OCI-LY3 (cell line): ENCODE measurements at regions not wholly inside any gene's neighbourhood (a gene's known extent, or its start where the extent isn't known, plus 50 kb on each side); places are given as distances from the start of the nearest gene placed in this dataset.

Source experiments
- H2AFZ ChIP-seq: fragments of 200-600, 300-600 bp; shearing (Covaris generic); 2 replicates; pipeline ENCODE4 v1.6.0; 2014; ENCODE audit warnings: antibody characterized with exemption, low read depth, low read length
- H3K27ac ChIP-seq: fragments of 200-600, 300-600 bp; sonication (generic); 2 replicates; pipeline ENCODE4 v1.5.1; 2014; ENCODE audit warnings: mild to moderate bottlenecking, low read length, moderate library complexity, mixed read lengths
- H3K27me3 ChIP-seq: fragments of 200-600, 300-600 bp; sonication (generic); 2 replicates; pipeline ENCODE4 v1.6.1; 2014; ENCODE audit warnings: low read depth, low read length, mixed read lengths
- H3K36me3 ChIP-seq: fragments of 200-600, 300-600 bp; sonication (generic); replicated peaks from 2 replicates; pipeline ENCODE3; 2014; ENCODE audit warnings: low read depth, low read length, mixed read lengths
- H3K4me1 ChIP-seq: fragments of 300-600, 200-600 bp; sonication (generic); 2 replicates; pipeline ENCODE4 v1.6.1; 2014; ENCODE audit warnings: low read length, mixed read lengths
- H3K4me2 ChIP-seq: fragments of 200-600, 300-600 bp; sonication (generic); 2 replicates; pipeline ENCODE4 v1.6.1; 2014; ENCODE audit warnings: low read length, mixed read lengths
- H3K4me3 ChIP-seq: fragments of 300-600, 200-600 bp; sonication (generic); 2 replicates; pipeline ENCODE4 v1.5.1; 2014; ENCODE audit warnings: antibody characterized with exemption, mild to moderate bottlenecking, low read length, moderate library complexity
- H3K79me2 ChIP-seq: fragments of 300-600, 200-600 bp; shearing (Covaris generic); 2 replicates; pipeline ENCODE4 v1.6.1; 2014; ENCODE audit warnings: mild to moderate bottlenecking, low read length, mixed read lengths
- H3K9ac ChIP-seq: fragments of 300-600, 200-600 bp; shearing (Covaris generic); 2 replicates; pipeline ENCODE4 v1.6.0; 2014; ENCODE audit warnings: mild to moderate bottlenecking, low read length, moderate library complexity
- H3K9me3 ChIP-seq: fragments of 200-600, 300-600 bp; shearing (Covaris generic); 2 replicates; pipeline ENCODE4 v1.6.1; 2014; ENCODE audit warnings: low read length, mixed read lengths; ENCODE audit not compliant: insufficient read depth
- H4K20me1 ChIP-seq: fragments of 200-600, 300-600 bp; sonication (generic); 2 replicates; pipeline ENCODE4 v1.6.1; 2016; ENCODE audit warnings: low read length, mixed read lengths; ENCODE audit not compliant: insufficient read depth
- CTCF ChIP-seq: fragments of 200-600, 300-600 bp; sonication (generic); IDR thresholded peaks from 2 replicates; pipeline ENCODE4 v1.5.1; 2014; ENCODE audit warnings: antibody characterized with exemption, low read length, low read depth
- EZH2phosphoT487 ChIP-seq: fragments of 200-600 bp; shearing (Covaris generic); IDR thresholded peaks from 2 replicates; pipeline ENCODE4 v1.6.1; 2018; ENCODE audit warnings: antibody characterized with exemption, mixed run types, low read depth

GRCh38 chr1:2861143-2861987, 59.9 kb upstream of the TTC34 start:
- no peak overlapping the region for H3K27ac ChIP-seq
- H3K4me1 ChIP-seq: no peaks in the 10 kb centered on the region
- H3K36me3 ChIP-seq: no peaks in the 10 kb centered on the region
- TF ChIP-seq EZH2phosphoT487 (no peak), CTCF (no peak)
- H4K20me1 ChIP-seq: no peaks in the 10 kb centered on the region
- H2AFZ ChIP-seq: no peak overlapping the region
- no peaks in the 10 kb centered on the region; the same call in 1 of the 2 replicates for H3K9me3 ChIP-seq
- no peaks in the 10 kb centered on the region for H3K79me2 ChIP-seq
- H3K4me2 ChIP-seq: no peak overlapping the region
- H3K27me3 ChIP-seq: no peaks in the 10 kb centered on the region
- no peak overlapping the region for H3K9ac ChIP-seq
- no peak overlapping the region for H3K4me3 ChIP-seq

GRCh38 chr1:2861988-2862813, 60.7 kb upstream of the TTC34 start:
- H3K9ac ChIP-seq: no peak overlapping the region
- no peak overlapping the region for H2AFZ ChIP-seq
- H3K9me3 ChIP-seq: no peaks in the 10 kb centered on the region; the same call in 1 of the 2 replicates
- H3K79me2 ChIP-seq: no peaks in the 10 kb centered on the region
- H3K4me2 ChIP-seq: no peak overlapping the region
- no peak overlapping the region for H3K27ac ChIP-seq
- H4K20me1 ChIP-seq: no peaks in the 10 kb centered on the region
- H3K27me3 ChIP-seq: no peaks in the 10 kb centered on the region
- no peaks in the 10 kb centered on the region for H3K4me1 ChIP-seq
- no peaks in the 10 kb centered on the region for H3K36me3 ChIP-seq
- no peak for TF ChIP-seq EZH2phosphoT487
- H3K4me3 ChIP-seq: no peak overlapping the region

- no peak for TF ChIP-seq EZH2phosphoT487
- no peak for TF ChIP-seq CTCF
- H4K20me1 ChIP-seq: no peaks in the 10 kb centered on the region
- no peak overlapping the region for H2AFZ ChIP-seq
- H3K27me3 ChIP-seq: no peaks in the 10 kb centered on the region
- no peaks in the 10 kb centered on the region; the same call in 1 of the 2 replicates for H3K9me3 ChIP-seq
- no peak overlapping the region for H3K9ac ChIP-seq
- H3K27ac ChIP-seq: no peak overlapping the region
- no peaks in the 10 kb centered on the region for H3K79me2 ChIP-seq
- H3K4me3 ChIP-seq: no peak overlapping the region
- no peaks in the 10 kb centered on the region for H3K4me1 ChIP-seq
- no peaks in the 10 kb centered on the region for H3K36me3 ChIP-seq
- no peak overlapping the region for H3K4me2 ChIP-seq
Observed at GRCh38 chr1:2862814-2863647, 61.5 kb upstream of the TTC34 start.

GRCh38 chr1:2863648-2863963, 62.1 kb upstream of the TTC34 start:
- no peak overlapping the region for H3K27ac ChIP-seq
- H2AFZ ChIP-seq: no peak overlapping the region
- H3K4me1 ChIP-seq: no peaks in the 10 kb centered on the region
- H3K9ac ChIP-seq: no peak overlapping the region
- H4K20me1 ChIP-seq: no peaks in the 10 kb centered on the region
- TF ChIP-seq EZH2phosphoT487 (no peak), CTCF (no peak)
- H3K9me3 ChIP-seq: no peaks in the 10 kb centered on the region; the same call in 1 of the 2 replicates
- no peaks in the 10 kb centered on the region for H3K27me3 ChIP-seq
- no peak overlapping the region for H3K4me2 ChIP-seq
- H3K4me3 ChIP-seq: no peak overlapping the region
- H3K79me2 ChIP-seq: no peaks in the 10 kb centered on the region
- H3K36me3 ChIP-seq: no peaks in the 10 kb centered on the region
